ENCODE measurements at regions not wholly inside any gene's neighbourhood (a gene's known extent, or its start where the extent isn't known, plus 50 kb on each side); places are given as distances from the start of the nearest gene placed in this dataset.

- TF ChIP-seq, protein P1, sequence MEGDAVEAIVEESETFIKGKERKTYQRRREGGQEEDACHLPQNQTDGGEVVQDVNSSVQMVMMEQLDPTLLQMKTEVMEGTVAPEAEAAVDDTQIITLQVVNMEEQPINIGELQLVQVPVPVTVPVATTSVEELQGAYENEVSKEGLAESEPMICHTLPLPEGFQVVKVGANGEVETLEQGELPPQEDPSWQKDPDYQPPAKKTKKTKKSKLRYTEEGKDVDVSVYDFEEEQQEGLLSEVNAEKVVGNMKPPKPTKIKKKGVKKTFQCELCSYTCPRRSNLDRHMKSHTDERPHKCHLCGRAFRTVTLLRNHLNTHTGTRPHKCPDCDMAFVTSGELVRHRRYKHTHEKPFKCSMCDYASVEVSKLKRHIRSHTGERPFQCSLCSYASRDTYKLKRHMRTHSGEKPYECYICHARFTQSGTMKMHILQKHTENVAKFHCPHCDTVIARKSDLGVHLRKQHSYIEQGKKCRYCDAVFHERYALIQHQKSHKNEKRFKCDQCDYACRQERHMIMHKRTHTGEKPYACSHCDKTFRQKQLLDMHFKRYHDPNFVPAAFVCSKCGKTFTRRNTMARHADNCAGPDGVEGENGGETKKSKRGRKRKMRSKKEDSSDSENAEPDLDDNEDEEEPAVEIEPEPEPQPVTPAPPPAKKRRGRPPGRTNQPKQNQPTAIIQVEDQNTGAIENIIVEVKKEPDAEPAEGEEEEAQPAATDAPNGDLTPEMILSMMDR (IDR thresholded peaks at IDR 0.05 in 4 of 5, conservative IDR thresholded peaks at IDR 0.05 in 1 of 5), result no peak
- no peak for TF ChIP-seq POLR2A (IDR thresholded peaks at IDR 0.05)
These were observed 126.3 kb downstream of the ABHD5 start for GRCh38 chr3:43817064-43817463.

Data from gastrocnemius medialis (tissue), 4 donors.